OCI-LY1 (cell line): ENCODE measurements at regions not wholly inside any gene's neighbourhood (a gene's known extent, or its start where the extent isn't known, plus 50 kb on each side); places are given as distances from the start of the nearest gene placed in this dataset.

Experiments used
- H2AFZ ChIP-seq: fragments of 200-600 bp; sonication (generic), shearing (Covaris generic); 2 replicates; pipeline ENCODE4 v1.6.0; 2014; ENCODE audit warnings: antibody characterized with exemption, mild to moderate bottlenecking, low read length
- H3F3A ChIP-seq: fragments of 200-600 bp; sonication (generic), shearing (Covaris generic); 2 replicates; pipeline ENCODE4 v1.6.0; 2014; ENCODE audit warnings: mild to moderate bottlenecking, antibody characterized with exemption, low read length, moderate library complexity; ENCODE audit not compliant: insufficient read depth
- H3K27ac ChIP-seq: fragments of 200-600 bp; sonication (generic); 2 replicates; pipeline ENCODE4 v1.5.1; 2014; ENCODE audit warnings: low read length, mixed run types, mild to moderate bottlenecking, low read depth; ENCODE audit not compliant: poor library complexity, severe bottlenecking
- H3K27me3 ChIP-seq: fragments of 200-600 bp; sonication (generic); 2 replicates; pipeline ENCODE4 v1.6.0; 2014; ENCODE audit warnings: antibody characterized with exemption, mild to moderate bottlenecking, low read length, moderate library complexity; ENCODE audit not compliant: insufficient read depth
- H3K36me3 ChIP-seq: fragments of 200-600 bp; sonication (generic); 2 replicates; pipeline ENCODE4 v1.6.1; 2014; ENCODE audit warnings: mild to moderate bottlenecking, antibody characterized with exemption, low read length, moderate library complexity, mixed read lengths; ENCODE audit not compliant: insufficient read depth
- H3K4me1 ChIP-seq: fragments of 200-600 bp; sonication (generic); 2 replicates; pipeline ENCODE4 v1.5.1; 2014; ENCODE audit warnings: mild to moderate bottlenecking, low read length, moderate library complexity; ENCODE audit not compliant: insufficient read depth, severe bottlenecking
- H3K4me2 ChIP-seq: fragments of 200-600 bp; sonication (generic), shearing (Covaris generic); 2 replicates; pipeline ENCODE4 v1.6.1; 2014; ENCODE audit warnings: low read length
- H3K4me3 ChIP-seq: fragments of 200-600 bp; sonication (generic); 2 replicates; pipeline ENCODE4 v1.5.1; 2014; ENCODE audit warnings: low read length, low read depth, mild to moderate bottlenecking, mixed read lengths; ENCODE audit not compliant: poor library complexity, severe bottlenecking
- H3K79me2 ChIP-seq: fragments of 200-600 bp; shearing (Covaris generic); 2 replicates; pipeline ENCODE4 v1.6.1; 2016; ENCODE audit warnings: mixed run types, low read length, mixed read lengths; ENCODE audit not compliant: insufficient read depth
- H3K9ac ChIP-seq: fragments of 200-600 bp; sonication (generic), shearing (Covaris generic); 2 replicates; pipeline ENCODE4 v1.6.1; 2014; ENCODE audit warnings: mild to moderate bottlenecking, low read length, mixed read lengths
- H3K9me2 ChIP-seq: fragments of 200-600 bp; sonication (generic), shearing (Covaris generic); 2 replicates; pipeline ENCODE4 v1.6.1; 2014; ENCODE audit warnings: low read depth, mild to moderate bottlenecking, low read length, mixed read lengths
- H3K9me3 ChIP-seq: fragments of 200-600 bp; shearing (Covaris generic); 2 replicates; pipeline ENCODE4 v1.6.1; 2014; ENCODE audit warnings: low read length, mixed read lengths
- H4K20me1 ChIP-seq: fragments of 200-600 bp; sonication (generic), shearing (Covaris generic); 2 replicates; pipeline ENCODE4 v1.6.0; 2016; ENCODE audit warnings: mild to moderate bottlenecking, low read length; ENCODE audit not compliant: insufficient read depth
- EZH2 ChIP-seq: fragments of 200-600 bp; sonication (generic), shearing (Covaris generic); IDR thresholded peaks from 2 replicates; pipeline ENCODE4 v1.8.0; 2017; ENCODE audit warnings: borderline replicate concordance, mixed run types, mild to moderate bottlenecking, antibody characterized with exemption, low read length, moderate library complexity, mixed read lengths
- TF ChIP-seq, protein P1 (sequence below): fragments of 200-600 bp; sonication (generic), shearing (Covaris generic); IDR thresholded peaks from 2 replicates; pipeline ENCODE4 v1.5.1; 2017; ENCODE audit warnings: mild to moderate bottlenecking, antibody characterized with exemption, low read length, moderate library complexity, mixed read lengths

DNA sequence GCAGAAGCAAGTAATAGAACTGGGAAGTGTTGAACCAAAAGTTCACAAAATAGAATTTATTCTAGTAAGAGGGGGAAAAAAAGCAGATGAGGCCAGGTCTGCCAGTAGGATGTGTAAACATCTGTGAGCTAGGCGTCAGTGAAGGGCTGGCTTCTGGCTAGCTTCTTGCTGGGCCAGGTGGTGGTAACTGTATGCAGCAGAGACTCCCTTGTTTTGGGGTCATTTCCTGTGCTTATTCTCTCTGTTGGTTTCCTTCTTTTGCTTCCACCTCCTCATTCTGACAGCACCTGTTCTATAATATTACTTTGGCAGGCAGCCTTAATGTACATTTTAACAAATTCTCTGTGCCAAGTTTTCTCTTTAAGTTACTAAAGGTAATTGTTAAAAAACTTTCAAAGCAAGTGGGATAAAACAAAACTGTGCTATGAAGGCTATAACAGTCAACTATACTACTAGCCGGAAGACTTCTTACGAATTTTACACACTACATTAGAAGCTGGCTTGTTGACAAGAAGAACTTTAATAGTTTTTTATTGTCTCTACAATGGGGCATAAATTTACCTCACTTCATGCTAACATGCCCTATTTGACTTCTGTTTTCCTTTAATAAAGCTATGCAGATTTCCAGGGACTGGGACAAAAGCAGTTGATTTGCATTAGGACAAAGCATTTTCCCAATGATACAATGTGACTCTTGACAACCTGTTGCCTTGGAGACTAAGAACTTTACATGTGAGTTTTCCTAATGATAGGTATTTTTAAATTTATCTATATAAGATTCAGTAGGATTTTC is 318.8 kb upstream of the NAALADL2 start:
- Histone ChIP-seq H3K9me2 (no peaks in the 10 kb centered on the region), H3K27me3 (no peaks in the 10 kb centered on the region), H3K4me2 (no peak overlapping the region), H3K9me3 (no peaks in the 10 kb centered on the region), H3K36me3 (no peaks in the 10 kb centered on the region), H2AFZ (no peak overlapping the region), H3K9ac (no peak overlapping the region), H3F3A (no peaks in the 10 kb centered on the region), H3K4me1 (no peaks in the 10 kb centered on the region), H3K4me3 (no peak overlapping the region), H3K27ac (no peak overlapping the region), H4K20me1 (no peaks in the 10 kb centered on the region), H3K79me2 (no peaks in the 10 kb centered on the region)
- TF ChIP-seq EZH2, result no peak
- TF ChIP-seq, protein P1, sequence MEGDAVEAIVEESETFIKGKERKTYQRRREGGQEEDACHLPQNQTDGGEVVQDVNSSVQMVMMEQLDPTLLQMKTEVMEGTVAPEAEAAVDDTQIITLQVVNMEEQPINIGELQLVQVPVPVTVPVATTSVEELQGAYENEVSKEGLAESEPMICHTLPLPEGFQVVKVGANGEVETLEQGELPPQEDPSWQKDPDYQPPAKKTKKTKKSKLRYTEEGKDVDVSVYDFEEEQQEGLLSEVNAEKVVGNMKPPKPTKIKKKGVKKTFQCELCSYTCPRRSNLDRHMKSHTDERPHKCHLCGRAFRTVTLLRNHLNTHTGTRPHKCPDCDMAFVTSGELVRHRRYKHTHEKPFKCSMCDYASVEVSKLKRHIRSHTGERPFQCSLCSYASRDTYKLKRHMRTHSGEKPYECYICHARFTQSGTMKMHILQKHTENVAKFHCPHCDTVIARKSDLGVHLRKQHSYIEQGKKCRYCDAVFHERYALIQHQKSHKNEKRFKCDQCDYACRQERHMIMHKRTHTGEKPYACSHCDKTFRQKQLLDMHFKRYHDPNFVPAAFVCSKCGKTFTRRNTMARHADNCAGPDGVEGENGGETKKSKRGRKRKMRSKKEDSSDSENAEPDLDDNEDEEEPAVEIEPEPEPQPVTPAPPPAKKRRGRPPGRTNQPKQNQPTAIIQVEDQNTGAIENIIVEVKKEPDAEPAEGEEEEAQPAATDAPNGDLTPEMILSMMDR, result no peak

DNA sequence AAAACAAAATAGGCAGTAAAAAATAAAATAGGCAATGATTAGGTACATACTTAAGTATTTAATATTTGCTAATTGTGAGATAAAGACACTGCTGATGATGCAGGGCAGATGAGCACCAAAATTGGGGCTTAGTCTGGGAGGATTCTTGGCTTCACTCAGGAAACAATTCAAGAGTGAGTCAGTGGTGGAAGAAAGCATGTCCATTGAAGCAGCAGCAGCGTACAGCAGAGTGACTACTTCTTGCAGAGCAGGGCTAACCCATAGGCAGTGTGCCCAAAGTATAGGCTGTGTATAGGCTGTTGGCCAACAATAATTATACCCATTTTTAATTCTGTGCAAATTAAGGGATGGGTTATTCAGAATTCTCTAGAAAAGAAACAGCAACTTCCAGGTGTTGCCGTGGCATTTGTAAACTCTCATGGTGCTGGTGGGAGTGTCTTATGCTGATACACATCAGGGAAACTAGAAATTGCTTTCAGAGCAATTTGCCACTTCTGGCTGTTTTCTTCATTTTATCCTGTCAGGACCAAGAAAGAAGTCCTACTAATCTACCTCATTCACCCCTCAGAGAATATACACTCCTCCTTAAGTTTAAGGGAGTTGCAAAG is 317.3 kb upstream of the NAALADL2 start:
- no peaks in the 10 kb centered on the region for H4K20me1 ChIP-seq
- TF ChIP-seq, protein P1, result no peak
- TF ChIP-seq EZH2, result no peak
- no peak overlapping the region for H3K27ac ChIP-seq
- H3K9ac ChIP-seq, result no peak overlapping the region
- no peaks in the 10 kb centered on the region for H3K79me2 ChIP-seq
- H3K9me2 ChIP-seq, result no peaks in the 10 kb centered on the region
- H3K27me3 ChIP-seq, result no peaks in the 10 kb centered on the region
- H3K4me3 ChIP-seq, result no peak overlapping the region
- H3K36me3 ChIP-seq, result no peaks in the 10 kb centered on the region
- H3K4me1 ChIP-seq, result no peaks in the 10 kb centered on the region
- no peaks in the 10 kb centered on the region for H3F3A ChIP-seq
- no peaks in the 10 kb centered on the region for H3K9me3 ChIP-seq
- no peak overlapping the region for H2AFZ ChIP-seq
- no peak overlapping the region for H3K4me2 ChIP-seq

DNA sequence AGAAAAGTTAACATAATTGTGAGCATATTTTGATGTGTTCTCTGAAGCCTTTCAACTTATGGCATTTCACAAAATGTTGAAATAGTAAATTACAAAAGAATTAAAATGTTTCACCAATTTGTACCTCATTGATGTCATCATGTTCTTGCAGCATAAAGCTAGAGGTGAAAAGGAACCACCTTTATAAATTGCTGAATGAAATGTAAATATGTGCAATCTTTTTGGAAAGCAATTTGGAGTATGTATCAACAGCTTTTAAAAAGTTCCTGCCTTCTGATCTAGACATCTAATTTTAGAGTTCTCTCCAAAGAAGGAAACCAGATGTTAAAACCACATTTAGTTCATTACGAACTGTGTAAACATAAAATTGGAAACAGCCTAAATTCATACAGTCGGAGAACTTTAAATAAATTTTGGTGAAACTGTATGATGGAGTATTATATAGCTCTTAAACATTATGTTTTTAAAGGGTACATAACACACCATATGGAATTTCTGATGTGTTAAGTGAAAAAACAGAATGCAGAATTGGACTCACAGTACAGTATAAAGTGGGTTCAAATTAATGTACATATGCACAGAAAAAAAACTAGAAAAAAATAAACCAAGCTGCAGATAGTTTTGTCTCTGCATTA is 311.2 kb upstream of the NAALADL2 start:
- no peak overlapping the region for H3K4me2 ChIP-seq
- H2AFZ ChIP-seq, result no peak overlapping the region
- H3K79me2 ChIP-seq, result no peaks in the 10 kb centered on the region
- no peaks in the 10 kb centered on the region for H4K20me1 ChIP-seq
- no peak overlapping the region for H3K4me3 ChIP-seq
- H3K4me1 ChIP-seq, result no peaks in the 10 kb centered on the region
- no peaks in the 10 kb centered on the region for H3F3A ChIP-seq
- no peaks in the 10 kb centered on the region for H3K9me3 ChIP-seq
- H3K9ac ChIP-seq, result no peak overlapping the region
- no peaks in the 10 kb centered on the region for H3K27me3 ChIP-seq
- no peaks in the 10 kb centered on the region for H3K9me2 ChIP-seq
- TF ChIP-seq, protein P1, result no peak
- H3K36me3 ChIP-seq, result no peaks in the 10 kb centered on the region
- no peak overlapping the region for H3K27ac ChIP-seq
